GM06990 (cell line): ENCODE measurements at regions not wholly inside any gene's neighbourhood (a gene's known extent, or its start where the extent isn't known, plus 50 kb on each side); places are given as distances from the start of the nearest gene placed in this dataset.

ENCODE experiments used
- DNase-seq: peaks from one replicate; pipeline ENCODE4 v3.0.0-alpha.2; 2011; ENCODE audit not compliant: insufficient read length; ENCODE audit errors: extremely low read depth
- H3K27me3 ChIP-seq: replicated peaks from 2 replicates; pipeline ENCODE4 v1.6.0; 2011; ENCODE audit warnings: low read length; ENCODE audit not compliant: control insufficient read depth, insufficient read depth
- H3K36me3 ChIP-seq: 2 replicates; pipeline ENCODE4 v1.5.1; 2011; ENCODE audit warnings: low read length; ENCODE audit not compliant: control insufficient read depth, insufficient read depth
- H3K4me3 ChIP-seq: replicated peaks from 2 replicates; pipeline ENCODE4 v1.5.1; 2011; ENCODE audit warnings: low read depth, mild to moderate bottlenecking, control low read depth, low read length
- CTCF ChIP-seq: IDR thresholded peaks from 2 replicates; pipeline ENCODE4 v1.5.1; 2011; ENCODE audit warnings: low read length, control low read depth, mild to moderate bottlenecking, inconsistent platforms; ENCODE audit not compliant: insufficient read depth, poor library complexity, severe bottlenecking

GRCh38 chr20:57964011-57964862 lies 254.4 kb upstream of the PMEPA1 start:
- no peak for DNase-seq
- H3K4me3 ChIP-seq, result no peak overlapping the region
- H3K36me3 ChIP-seq, result no peaks in the 10 kb centered on the region
- H3K27me3 ChIP-seq, result no peaks in the 10 kb centered on the region; the same call in none of the 2 replicates
- no peak for TF ChIP-seq CTCF

GRCh38 chr20:57960803-57961575 lies 251.2 kb upstream of the PMEPA1 start:
- Histone ChIP-seq H3K4me3 (no peak overlapping the region), H3K27me3 (no peaks in the 10 kb centered on the region; the same call in 1 of the 2 replicates), H3K36me3 (no peaks in the 10 kb centered on the region)
- no peak for TF ChIP-seq CTCF
- no peak for DNase-seq

- no peak overlapping the region for H3K4me3 ChIP-seq
- no peak for TF ChIP-seq CTCF
- no peaks in the 10 kb centered on the region for H3K27me3 ChIP-seq
- no peaks in the 10 kb centered on the region for H3K36me3 ChIP-seq
- DNase-seq, result no peak
These were observed 249.8 kb upstream of the PMEPA1 start for GRCh38 chr20:57959589-57959988.

- Histone ChIP-seq H3K4me3 (no peak overlapping the region), H3K27me3 (no peaks in the 10 kb centered on the region; the same call in 1 of the 2 replicates), H3K36me3 (no peaks in the 10 kb centered on the region)
- no peak for TF ChIP-seq CTCF
- DNase-seq, result no peak
These were observed 249.2 kb upstream of the PMEPA1 start for GRCh38 chr20:57959018-57959417.

GRCh38 chr20:57958050-57958420 lies 248.2 kb upstream of the PMEPA1 start:
- Histone ChIP-seq H3K27me3 (no peaks in the 10 kb centered on the region; the same call in 1 of the 2 replicates), H3K4me3 (no peak overlapping the region), H3K36me3 (no peaks in the 10 kb centered on the region)
- no peak for TF ChIP-seq CTCF
- no peak for DNase-seq
